ENCODE measurements at regions not wholly inside any gene's neighbourhood (a gene's known extent, or its start where the extent isn't known, plus 50 kb on each side); places are given as distances from the start of the nearest gene placed in this dataset.

- no peak overlapping the region for H3K4me3 ChIP-seq (replicated peaks; ENCODE audit: low read depth, low read length)
- TF ChIP-seq CTCF (IDR thresholded peaks at IDR 0.05; ENCODE audit: low read depth, low read length, missing control alignments): no peak
- no peak for DNase-seq (ENCODE audit: extremely low read depth, low read depth)
Observed at GRCh38 chr12:31214626-31215517, 111.1 kb downstream of the SINHCAF start.

- no peak overlapping the region for H3K4me3 ChIP-seq (replicated peaks; ENCODE audit: low read depth, low read length)
- no peak for DNase-seq (ENCODE audit: extremely low read depth, low read depth)
- TF ChIP-seq CTCF (IDR thresholded peaks at IDR 0.05; ENCODE audit: low read depth, low read length, missing control alignments): no peak
Observed at GRCh38 chr12:31215518-31216232, 110.3 kb downstream of the SINHCAF start.

GRCh38 chr12:31216479-31216878, 109.5 kb downstream of the SINHCAF start:
- DNase-seq (ENCODE audit: extremely low read depth, low read depth): no peak
- TF ChIP-seq CTCF (IDR thresholded peaks at IDR 0.05; ENCODE audit: low read depth, low read length, missing control alignments): no peak
- no peak overlapping the region for H3K4me3 ChIP-seq (replicated peaks; ENCODE audit: low read depth, low read length)

- no peak for DNase-seq (ENCODE audit: extremely low read depth, low read depth)
- H3K4me3 ChIP-seq (replicated peaks; ENCODE audit: low read depth, low read length): no peak overlapping the region
- TF ChIP-seq CTCF (IDR thresholded peaks at IDR 0.05; ENCODE audit: low read depth, low read length, missing control alignments): no peak
Observed at GRCh38 chr12:31217356-31218130, 108.4 kb downstream of the SINHCAF start.

GRCh38 chr12:31218203-31219025, 107.5 kb downstream of the SINHCAF start:
- H3K4me3 ChIP-seq (replicated peaks; ENCODE audit: low read depth, low read length): no peak overlapping the region
- DNase-seq (ENCODE audit: extremely low read depth, low read depth): no peak
- TF ChIP-seq CTCF (IDR thresholded peaks at IDR 0.05; ENCODE audit: low read depth, low read length, missing control alignments): no peak

- no peak for TF ChIP-seq CTCF (IDR thresholded peaks at IDR 0.05; ENCODE audit: low read depth, low read length, missing control alignments)
- no peak overlapping the region for H3K4me3 ChIP-seq (replicated peaks; ENCODE audit: low read depth, low read length)
- DNase-seq (ENCODE audit: extremely low read depth, low read depth): no peak
Observed at GRCh38 chr12:31219521-31219920, 106.4 kb downstream of the SINHCAF start.
